GM18519 (cell line): ENCODE measurements at regions not wholly inside any gene's neighbourhood (a gene's known extent, or its start where the extent isn't known, plus 50 kb on each side); places are given as distances from the start of the nearest gene placed in this dataset.

Experiments used
- ATAC-seq: cut with Tn5 transposase; IDR thresholded peaks from one replicate; pipeline ENCODE4 v1.9.1; 2021; ENCODE audit warnings: mild to moderate bottlenecking, moderate library complexity; ENCODE audit not compliant: unreplicated experiment, low FRiP score

- no peak for ATAC-seq
Observed at GRCh38 chr2:191512874-191513273, 165.1 kb upstream of the NABP1 start.

- no peak for ATAC-seq
Observed at GRCh38 chr2:191514613-191515012, 163.3 kb upstream of the NABP1 start.

GRCh38 chr2:191515551-191515950, 162.4 kb upstream of the NABP1 start:
- ATAC-seq = no peak

- ATAC-seq = no peak
Observed at GRCh38 chr2:191516260-191516659, 161.7 kb upstream of the NABP1 start.

- ATAC-seq = no peak
Observed at GRCh38 chr2:191521608-191522208, 156.2 kb upstream of the NABP1 start.

- ATAC-seq = no peak
Observed at GRCh38 chr2:191522478-191523120, 155.3 kb upstream of the NABP1 start.

GRCh38 chr2:191526091-191526490, 151.8 kb upstream of the NABP1 start:
- ATAC-seq = no peak

- no peak for ATAC-seq
Observed at GRCh38 chr2:191526536-191526935, 151.4 kb upstream of the NABP1 start.

- ATAC-seq = no peak
Observed at GRCh38 chr2:191526953-191527556, 150.9 kb upstream of the NABP1 start.

- no peak for ATAC-seq
Observed at GRCh38 chr2:191530618-191531017, 147.3 kb upstream of the NABP1 start.

GRCh38 chr2:191533693-191534180, 144.2 kb upstream of the NABP1 start:
- no peak for ATAC-seq

- no peak for ATAC-seq
Observed at GRCh38 chr2:191537921-191538320, 140.0 kb upstream of the NABP1 start.

GRCh38 chr2:191538334-191538903, 139.5 kb upstream of the NABP1 start:
- no peak for ATAC-seq

GRCh38 chr2:191539068-191539467, 138.9 kb upstream of the NABP1 start:
- no peak for ATAC-seq

- ATAC-seq = no peak
Observed at GRCh38 chr2:191540681-191541080, 137.3 kb upstream of the NABP1 start.

- no peak for ATAC-seq
Observed at GRCh38 chr2:191543708-191544107, 134.2 kb upstream of the NABP1 start.

- ATAC-seq = no peak
Observed at GRCh38 chr2:191544461-191545062, 133.4 kb upstream of the NABP1 start.

GRCh38 chr2:191545361-191545760, 132.6 kb upstream of the NABP1 start:
- ATAC-seq = no peak

GRCh38 chr2:191552066-191552465, 125.9 kb upstream of the NABP1 start:
- no peak for ATAC-seq

GRCh38 chr2:191554240-191554639, 123.7 kb upstream of the NABP1 start:
- ATAC-seq = no peak

GRCh38 chr2:191555092-191555742, 122.7 kb upstream of the NABP1 start:
- ATAC-seq = peak; percentile 90
